ENCODE measurements at regions not wholly inside any gene's neighbourhood (a gene's known extent, or its start where the extent isn't known, plus 50 kb on each side); places are given as distances from the start of the nearest gene placed in this dataset.
"Not testable (repeated sequence)": the region's sequence is repeated elsewhere in the genome, so short reads cannot be mapped to it uniquely, and the experiment has no call there.

DNA sequence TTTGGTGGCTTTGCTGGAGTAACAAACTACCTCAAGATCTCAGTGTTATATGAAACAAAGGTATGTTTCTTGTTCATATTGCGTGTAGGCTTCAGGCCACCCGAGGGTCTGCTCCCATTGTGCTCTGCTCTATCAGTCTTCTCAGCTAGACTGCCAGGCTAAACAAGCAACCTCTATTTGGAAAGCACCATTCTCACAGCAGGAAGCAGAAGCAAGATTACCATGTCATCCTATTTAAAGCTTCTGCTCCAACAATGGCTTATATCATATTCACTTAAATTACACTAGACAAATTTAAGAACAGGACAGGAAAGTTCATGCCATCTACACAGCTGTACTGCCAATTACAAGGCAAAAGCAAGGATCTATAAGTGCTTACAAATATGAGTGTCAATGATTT is 385.8 kb downstream of the PPARGC1A start:
- DNase-seq = peak; percentile 69

DNA sequence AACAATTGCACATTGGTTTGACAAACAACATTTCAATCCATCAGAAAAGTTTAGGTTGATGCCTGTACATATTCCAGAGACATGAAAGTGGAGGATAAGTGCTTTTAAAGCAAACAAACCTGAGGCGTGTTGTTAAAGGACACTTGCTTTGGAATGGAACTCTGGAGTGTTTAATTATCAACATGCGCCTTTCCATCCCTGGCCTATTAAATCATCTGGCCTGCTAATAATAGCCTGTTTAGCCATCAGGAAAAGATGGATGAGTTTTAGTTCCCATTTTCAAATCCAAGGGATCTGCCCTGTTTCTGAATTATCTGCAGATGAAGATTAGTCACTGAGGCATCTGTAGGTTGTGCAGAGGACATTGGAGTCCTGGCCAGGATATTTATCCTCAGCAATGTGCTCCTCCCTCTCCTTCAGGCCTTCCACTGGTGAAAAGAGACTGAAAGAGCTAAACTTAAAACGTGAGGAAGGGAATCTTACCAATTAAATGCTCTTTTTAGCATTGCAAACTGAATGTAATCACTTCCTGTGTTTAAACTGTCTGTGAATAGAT is 388.9 kb downstream of the PPARGC1A start:
- peak; percentile 32 for DNase-seq

DNA sequence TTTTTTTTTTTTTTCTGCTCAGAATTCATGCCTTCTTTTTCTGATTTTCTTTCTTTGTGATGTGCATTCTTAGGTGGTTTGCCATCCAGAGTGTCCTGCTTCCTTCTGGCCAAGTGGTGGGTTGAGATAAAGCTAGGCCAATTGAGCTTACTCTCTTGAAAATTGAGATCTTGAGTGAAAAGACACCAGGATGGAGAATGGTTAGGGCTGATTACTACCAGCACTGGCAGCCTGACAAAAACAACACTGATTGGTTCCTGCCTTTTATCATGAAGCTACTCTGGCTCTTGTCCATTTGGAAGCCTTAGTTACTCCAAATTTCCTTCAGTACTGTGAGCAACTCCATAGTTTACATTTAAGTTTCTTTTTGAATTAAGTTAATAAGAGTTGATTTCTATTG is 404.0 kb downstream of the PPARGC1A start:
- no peak for DNase-seq

DNA sequence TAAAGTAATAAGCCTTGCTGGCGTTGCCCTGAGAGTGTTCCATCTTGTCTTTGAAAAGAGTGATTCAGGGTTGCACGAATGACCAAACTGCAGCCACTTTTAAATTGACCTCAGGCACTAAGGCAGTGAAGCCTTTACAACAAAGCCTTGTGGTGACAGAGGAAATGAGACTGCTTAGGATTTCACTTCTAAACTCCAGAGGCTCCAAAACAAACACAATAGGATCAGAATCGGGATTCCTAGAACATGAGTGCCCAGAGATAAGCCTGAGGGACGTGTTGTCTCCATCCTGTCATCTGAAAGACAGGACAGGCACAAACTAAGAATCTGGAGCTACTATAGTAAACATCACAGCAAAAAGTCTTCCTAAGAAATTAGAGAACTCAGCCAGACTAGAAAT is 405.2 kb downstream of the PPARGC1A start:
- DNase-seq = no peak

DNA sequence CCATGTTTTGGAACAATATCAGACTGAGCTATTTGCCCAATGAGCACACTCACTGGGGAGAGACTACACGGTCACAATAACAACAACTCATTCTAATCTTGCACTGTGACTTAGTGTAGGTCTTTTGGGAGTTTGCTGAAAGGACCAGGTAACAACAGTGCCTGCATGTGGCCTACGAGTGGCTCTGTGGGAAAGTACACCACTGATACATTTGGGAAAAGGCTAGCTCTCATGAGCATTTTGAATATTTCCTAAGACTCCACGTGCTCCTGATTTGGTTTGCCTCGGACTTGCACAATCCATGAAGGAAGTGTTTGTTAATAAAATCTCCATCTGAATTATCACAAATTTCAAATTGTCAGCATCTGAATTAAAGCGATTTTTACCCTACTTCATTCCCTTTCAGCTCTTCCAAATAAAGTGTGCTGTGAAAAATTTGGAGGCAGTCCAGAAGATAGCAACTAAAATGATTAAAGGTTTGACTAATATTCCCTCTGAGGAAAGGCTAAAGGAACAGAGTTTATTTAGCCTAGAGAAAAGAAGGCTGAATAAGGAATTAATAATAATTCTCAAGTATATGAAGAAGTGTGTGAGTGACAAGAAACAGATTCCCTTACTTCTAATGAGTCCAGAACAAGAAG is 406.4 kb downstream of the PPARGC1A start:
- no peak for DNase-seq

DNA sequence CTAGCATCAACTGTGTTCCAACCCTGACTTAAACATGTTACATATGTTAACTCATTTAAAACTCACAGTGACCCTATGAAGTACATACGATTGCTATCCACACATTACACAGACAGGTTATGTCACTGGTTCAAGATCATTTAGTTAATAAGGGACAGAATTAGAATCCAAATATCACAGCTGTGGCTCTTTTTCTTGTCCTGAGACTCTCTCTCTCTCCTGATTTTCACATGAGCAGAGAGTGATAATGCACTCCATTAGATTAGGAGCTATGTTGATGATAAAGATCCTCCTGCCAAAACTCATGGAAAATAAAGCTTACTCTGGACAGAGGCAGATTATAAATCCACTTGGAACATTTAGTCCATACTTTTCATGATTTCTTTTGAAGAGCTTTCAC is 408.3 kb downstream of the PPARGC1A start:
- no peak for DNase-seq

DNA sequence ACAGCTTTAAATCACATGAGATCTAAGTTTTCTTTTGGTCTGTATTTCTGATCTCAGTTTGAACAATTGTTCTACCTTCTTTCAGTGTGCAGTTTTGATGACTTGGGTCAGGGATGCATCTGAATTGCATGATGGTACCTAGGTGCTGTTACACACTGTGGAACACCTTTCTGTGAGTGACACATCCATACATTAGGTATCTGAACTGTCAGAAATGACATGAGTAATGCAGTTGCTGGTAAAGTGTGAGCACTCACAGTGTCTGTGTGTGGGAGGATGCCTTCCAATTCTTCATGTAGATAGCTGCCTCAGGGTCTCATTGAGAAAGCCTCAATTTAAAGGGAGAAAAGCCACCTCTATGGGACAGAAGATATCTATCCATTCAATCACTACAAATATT is 411.9 kb downstream of the PPARGC1A start:
- DNase-seq = no peak

DNA sequence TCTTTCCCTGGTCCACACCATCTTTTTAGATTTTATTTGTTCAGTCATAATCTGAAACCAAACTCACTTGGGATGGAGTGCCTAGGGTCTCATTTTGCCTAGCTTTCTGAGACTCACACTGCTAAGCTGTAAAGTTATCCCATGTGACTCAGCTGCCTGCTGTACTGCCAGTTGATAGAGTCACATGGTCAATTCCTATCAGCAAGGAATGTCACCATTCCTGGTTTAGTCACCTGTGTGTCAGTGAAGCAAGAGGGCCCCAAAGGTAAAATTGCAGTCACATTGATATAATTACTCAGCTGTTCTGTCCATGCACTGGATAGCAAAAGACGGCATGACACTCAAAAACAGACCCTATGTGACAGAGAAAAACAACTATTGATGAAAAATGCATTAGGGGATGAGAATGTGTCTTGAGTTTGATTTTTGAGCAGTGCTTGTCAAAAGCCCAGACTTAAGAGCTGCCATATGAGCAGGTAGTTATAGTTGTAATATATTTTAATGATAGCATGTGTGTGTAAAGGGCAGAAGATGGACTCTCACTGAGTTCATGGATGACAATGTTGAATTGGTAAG is 413.2 kb downstream of the PPARGC1A start:
- DNase-seq = no peak

DNA sequence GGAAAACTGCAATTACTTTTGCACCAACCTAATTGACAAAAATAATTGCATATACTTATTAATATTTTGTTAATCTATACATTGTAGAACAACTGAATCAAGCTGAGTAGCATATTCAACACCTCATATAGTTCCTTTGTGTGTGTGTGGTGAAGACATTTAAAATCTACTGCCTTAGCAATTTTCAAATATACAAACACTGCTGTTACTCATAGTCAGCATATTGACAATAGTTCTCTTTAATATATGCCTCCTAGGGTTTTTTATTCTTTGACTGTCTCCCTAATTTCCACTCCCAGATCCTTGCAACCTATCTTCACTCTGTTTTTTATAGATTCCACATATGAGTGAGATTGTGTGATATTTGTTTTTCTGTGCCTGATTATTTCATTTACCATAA is 426.8 kb downstream of the PPARGC1A start:
- DNase-seq = no peak

DNA sequence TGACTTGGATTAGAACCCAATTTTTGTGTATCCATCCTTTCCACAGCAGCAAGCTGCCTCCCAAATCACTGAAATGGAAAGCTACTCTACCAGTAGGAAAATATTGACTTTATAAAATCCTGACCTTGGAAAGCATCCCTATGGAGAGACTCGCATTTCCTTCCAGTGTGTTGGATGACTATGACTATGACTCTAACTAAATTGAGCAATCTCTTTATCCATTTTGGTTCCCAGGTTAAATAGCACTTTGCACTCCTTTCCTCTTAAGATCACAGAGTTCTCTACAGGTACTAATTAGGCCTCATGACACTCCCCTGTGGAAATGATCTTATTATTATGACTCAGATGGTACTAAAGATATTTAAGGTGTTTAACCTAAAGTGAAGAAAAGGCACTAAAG is 431.8 kb downstream of the PPARGC1A start:
- no peak for DNase-seq

DNA sequence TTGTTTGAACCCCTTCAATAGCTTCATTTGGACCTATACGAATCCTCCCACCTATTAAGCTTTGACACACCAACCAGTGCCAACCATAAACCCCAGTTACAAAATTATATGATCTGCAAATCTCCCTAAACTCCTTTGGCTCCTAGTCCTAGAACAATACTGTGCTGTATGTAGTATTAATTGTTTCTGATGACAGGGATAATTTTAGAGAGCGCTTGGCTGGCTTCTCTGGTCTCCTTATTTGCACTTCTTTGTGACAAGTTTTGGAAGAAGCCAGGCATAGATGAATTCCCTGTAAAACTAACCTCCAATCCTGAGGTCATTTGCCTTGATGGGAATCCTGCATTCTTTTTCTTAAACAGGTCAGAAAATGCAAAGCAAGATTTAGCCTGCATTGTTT is 433.0 kb downstream of the PPARGC1A start:
- DNase-seq = no peak

DNA sequence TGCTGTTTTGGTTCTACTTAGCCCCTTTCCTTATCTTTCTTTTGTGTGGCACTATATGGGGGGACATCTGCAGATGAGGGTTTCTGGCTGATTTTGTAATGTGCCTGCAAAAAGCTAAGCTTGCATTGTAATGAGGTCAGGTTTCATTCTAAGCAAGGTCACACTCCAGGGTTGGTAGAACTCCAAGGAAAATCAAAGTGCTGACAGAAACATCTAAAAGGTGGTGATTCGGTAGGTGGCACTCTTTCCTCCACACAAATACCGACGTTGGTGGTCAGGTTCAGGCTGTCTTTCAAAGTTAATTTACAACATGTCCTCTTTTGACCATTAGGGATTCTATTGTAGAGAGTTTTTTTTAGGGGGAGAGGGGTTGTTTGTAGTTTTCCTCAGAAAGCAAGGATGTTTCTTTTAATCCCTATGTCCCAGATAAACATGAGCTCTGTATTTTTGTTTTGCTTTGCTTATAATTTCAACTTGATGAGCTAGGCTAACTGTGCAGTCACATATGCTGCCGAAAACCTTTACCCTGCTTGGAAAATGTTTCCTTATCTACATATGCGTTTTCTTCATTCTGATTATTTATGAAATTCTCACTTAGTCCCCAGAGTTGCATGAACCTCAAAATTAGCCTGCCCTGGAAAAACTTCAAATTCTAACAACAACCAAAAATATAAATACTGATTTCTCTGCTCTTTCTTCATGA is 434.2 kb downstream of the PPARGC1A start:
- no peak for DNase-seq

DNA sequence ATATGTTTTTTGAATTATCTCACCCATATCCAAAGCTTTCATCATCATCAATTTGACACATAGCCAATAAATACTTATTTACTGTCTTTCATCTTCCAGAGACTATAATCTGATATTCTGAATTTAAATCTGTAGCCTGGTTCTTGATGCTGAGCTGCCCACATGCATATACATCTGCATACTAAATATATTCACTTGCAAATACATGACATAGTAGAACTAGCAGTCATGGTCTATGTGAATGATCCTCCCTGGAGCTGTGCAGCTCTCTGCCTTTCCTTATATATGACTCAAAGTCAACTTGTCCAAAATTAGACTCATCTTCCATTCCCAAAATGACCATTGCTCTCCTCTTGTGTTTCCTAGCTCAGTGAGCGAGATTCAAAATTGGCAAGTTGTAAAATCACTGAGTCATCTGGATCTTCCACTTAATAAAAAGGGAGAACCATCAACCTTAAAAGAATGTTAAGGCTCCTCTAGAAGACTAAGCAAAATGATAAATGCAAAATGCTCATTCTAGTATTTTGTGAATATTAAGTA is 448.2 kb downstream of the PPARGC1A start:
- DNase-seq = no peak

DNA sequence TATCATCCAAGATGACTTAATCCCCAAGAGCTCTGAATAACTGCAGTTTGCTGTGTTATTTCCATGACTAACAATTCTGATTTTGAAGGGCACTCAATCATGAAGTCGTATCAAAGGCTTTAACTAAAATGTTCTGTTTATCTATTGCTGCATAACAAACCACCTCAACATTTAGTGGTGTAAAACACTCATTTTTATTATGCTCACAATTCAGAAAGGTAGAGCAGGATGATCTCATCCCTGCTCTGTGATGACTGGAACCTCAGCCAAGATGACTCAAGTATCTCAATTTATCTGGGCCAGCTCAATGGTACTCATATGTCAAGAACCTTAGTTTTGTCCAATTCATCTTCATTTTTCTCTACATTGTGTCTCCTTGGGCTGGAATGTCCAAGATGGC is 451.1 kb downstream of the PPARGC1A start:
- DNase-seq = no peak

DNA sequence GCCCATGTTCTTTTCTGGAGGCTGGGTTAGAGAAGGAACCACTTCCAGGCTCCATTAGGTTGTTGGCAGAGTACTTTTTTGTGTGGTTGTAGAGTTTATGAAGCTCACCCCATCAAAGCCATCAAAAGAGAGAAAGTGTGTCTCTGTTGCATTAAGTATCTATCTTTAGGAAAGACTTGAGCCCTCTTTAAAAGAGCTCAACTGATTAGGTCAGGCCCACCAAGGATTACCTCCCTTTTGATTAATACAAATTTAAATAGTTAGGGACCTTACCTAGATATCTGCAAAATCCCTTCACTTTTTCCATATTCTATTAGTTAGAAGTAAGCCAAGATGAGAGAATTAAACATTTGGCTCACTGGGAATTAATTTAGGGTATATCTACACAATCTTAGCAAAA is 460.4 kb downstream of the PPARGC1A start:
- DNase-seq = no peak

DNA sequence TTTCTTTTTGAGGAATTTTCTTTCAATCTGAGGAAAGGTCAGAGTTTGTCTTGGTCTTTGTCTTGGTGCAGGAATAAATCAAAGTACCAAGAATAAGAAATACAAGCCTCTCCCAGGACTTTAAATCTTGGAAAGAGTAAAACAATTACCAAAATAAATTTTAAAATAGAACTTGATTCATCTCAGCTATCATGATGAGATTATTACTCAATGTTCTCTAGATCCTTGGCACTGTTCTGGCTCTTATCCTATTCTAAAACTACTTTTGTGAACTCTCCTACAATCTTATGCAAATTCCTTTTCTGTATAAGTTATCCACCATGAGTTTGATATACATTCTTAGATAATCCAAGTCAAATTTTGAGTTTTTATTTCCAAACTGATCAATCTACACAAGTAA is 464.3 kb downstream of the PPARGC1A start:
- no peak for DNase-seq

DNA sequence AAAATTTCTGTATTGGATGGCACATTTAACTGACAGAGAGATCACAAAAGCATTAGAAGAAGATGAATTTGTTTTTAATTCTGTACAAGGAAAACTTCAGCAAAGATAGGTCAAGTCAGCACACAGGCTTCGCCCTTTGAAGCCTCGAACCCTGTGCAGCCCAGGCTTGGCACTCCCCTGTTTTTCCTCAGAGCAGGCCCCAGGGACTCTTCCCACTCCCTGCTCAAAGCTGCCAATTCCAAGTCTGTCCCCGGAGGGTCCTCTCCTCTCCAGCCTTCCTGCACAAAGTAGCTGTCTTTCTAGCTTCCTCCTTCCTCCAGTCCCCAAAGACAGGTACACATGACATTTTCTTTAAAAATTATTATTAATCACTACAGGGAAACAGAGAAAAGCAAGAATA is 466.3 kb downstream of the PPARGC1A start:
- DNase-seq = no peak

DNA sequence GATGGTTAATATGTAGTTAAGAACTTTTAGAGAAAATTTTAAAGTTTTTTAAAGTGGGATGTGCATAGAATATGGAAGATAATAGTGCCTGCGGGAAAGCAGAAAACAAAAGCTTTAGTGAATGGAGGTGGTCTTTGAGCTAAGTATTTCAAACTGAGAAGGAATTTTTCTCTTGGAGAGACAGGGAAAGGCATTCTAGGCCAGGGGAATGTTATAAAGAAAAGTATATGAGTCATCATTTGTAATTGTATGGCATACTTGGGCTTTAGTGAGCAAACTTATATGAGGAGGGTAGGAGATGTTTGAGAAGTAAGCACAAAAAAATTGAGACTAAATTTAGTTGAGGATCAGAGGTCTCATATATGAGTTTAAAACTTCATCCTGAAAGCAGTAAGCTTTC is 467.0 kb downstream of the PPARGC1A start:
- DNase-seq = no peak

DNA sequence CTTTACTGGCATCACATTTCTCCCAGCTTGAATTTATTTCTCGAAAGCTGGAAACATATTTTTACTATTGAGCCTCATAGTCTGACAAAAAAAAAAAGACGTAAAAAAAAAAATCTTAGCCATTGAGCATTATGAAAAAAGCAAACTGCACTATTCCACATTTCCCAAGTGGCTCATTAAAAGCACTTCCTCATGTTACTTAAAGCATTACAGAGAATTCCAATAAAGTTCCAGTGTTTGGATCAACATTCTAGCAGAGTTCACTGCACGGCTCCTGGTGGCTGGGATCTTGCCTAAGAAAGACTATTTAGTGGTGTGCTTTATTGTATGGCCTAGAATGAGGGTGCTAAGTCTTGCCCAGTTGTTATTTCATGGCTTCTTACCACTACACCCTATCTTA is 476.2 kb downstream of the PPARGC1A start:
- DNase-seq = no peak

DNA sequence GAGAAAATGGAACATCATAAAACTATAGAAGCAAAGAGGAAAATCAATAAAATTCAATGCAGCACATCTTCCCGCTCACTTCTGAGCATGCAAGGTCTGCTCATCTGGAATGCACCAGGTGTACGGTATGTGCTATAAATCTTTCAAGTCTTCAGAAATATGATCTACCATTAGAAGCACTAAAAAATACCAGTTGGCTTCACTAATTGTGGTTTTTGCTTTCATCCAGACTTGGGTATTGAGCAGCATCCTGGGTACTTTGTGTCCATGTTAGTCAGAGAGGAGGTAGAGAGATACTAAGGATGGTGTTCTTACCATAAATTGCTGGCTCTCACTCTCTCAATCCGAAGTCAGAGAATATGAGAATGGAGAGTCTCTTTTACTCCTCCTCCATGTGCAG is 477.1 kb downstream of the PPARGC1A start:
- DNase-seq = no peak

DNA sequence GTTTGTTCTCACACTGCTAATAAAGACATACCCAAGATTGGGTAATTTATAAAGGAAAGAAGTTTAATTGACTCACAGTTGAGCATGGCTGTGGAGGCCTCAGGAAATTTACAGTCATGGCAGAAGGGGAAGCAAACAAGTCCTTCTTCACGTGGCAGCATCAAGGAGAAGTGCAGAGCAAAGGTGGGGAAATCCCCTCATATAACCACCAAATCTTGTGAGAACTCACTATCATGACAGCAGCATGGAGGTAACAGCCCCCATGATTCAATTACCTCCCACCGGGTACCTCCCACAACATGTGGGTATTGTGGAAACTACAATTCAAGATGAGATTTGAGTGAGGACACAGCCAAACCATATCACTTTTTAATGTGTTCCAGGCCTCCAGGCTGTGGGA is 480.9 kb downstream of the PPARGC1A start:
- not testable (repeated sequence) for DNase-seq

DNA sequence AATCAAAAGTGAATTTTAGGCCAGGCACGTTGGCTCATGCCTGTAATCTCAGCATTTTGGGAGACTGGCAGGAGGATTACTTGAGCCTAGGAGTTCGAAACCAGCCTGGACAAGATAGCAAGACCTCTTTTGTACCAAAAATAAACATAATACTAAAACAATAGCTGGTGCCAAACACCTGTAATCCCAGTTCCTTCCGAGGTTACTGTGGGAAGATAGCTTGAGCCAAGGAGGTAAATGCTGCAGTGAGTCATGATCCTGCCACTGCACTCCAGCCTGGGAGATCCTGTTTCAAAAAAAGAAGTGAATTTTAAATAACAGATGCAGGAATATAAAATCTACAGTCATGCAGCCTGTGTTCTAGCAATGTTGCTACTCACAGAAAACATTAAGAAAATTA is 488.3 kb downstream of the PPARGC1A start:
- DNase-seq = no peak

DNA sequence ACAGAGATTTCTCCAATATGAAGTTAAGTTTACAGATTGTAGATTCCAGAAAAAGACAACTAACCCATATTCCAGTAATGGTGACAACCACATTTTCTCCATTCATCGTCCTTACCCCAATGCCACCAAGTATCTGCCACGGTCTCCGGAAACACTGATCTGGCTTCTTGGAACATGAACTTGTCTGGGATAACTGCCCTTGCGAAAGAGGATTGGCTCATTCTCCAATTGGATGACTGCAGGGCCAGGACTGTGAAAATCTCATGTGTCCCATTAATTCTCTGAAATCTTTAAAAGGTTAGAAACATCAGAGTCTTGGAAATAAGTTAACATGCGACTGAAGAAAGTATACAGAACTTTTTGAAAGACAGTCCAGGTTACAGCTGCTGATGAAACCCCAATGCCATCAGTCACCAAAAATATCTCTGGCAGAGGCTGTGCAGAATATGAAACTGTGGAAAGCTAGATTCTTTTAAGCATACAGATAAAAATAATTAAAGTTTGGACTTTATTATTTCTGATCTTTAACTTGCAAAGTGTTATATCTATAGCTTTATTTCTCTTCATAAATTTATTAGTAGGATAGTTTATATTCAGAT is 496.9 kb downstream of the PPARGC1A start:
- no peak for DNase-seq

DNA sequence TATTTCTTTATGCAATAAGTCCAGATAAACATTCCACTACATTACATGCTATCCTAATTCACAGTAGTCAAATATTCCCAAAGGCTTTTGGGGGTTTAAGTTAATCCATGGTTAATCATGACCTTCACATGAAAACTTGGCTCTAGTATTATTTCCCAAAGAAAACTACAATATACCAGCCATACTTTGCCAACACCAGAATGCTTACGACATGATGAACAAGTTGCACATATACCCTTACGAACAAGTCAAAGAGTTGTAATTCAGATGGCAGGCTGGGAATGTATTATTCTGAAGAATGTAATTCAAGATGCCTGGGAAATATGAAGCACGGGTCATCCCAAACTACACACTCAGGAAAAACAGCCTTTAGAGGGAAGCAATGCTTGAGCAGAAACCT is 499.6 kb downstream of the PPARGC1A start:
- DNase-seq = no peak

Measured in NCI-H345 (cell line).